HG03066 (cell line): ENCODE measurements at regions not wholly inside any gene's neighbourhood (a gene's known extent, or its start where the extent isn't known, plus 50 kb on each side); places are given as distances from the start of the nearest gene placed in this dataset.

ENCODE experiments used
- ATAC-seq: cut with Tn5 transposase; IDR thresholded peaks from one replicate; pipeline ENCODE4 v1.9.1; 2021; ENCODE audit warnings: low read depth; ENCODE audit not compliant: unreplicated experiment

DNA sequence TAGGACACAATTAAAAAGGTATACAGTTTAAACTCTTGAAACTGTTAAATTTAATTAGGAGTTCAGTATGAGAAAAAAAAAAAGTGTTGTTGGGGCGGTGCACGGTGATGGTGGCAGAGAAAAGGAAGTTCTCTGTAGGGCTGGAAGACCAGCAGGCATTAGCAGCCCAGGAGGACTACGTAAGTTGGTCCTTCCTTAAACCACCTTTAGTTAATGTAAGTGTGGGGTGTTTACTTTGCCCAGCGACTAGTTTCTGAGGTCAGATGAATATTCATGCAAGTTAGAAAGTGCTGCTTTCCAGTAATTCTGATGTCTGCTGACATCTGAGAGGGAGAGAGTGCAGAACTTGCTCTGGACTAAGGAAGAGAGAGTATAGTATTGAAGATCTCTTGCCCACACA lies 54.9 kb downstream of the NKX2-1 start:
- ATAC-seq: no peak

DNA sequence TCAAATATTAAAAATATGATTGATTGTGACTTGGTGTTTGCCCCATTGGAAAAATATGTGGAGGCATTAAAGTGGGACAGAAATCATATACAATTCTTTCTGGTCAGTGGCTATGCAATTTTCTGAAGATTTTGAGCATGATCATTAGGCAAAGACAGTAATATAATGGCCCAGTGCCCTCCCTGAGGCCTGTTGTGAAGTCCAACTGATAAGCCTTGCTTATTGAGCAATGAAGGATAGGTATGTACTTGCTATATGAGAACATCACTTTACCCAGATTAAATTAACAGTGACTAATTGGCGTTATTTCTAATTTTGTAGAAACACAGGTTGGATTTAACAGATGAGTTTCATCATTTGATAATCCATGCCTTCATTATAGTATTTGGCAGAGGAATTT lies 57.1 kb downstream of the NKX2-1 start:
- ATAC-seq: no peak

DNA sequence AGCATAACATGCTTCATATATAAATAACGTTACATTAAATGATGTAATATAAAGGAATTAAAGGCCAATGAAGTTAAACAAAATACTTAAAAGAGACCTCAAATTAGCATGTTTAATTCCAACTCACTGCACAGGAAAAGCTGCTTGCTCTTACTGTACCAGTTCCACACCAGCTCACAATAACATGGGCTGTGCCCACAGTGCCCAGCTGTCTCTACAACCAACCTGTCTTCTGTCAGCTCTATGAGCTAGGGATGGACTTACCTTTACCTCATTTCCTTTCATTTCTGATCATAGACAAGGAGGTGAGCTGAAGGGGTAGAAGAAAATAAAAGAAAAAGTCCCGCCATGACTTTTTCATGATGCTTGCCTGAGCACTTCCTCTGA lies 64.8 kb downstream of the NKX2-1 start:
- ATAC-seq: no peak

DNA sequence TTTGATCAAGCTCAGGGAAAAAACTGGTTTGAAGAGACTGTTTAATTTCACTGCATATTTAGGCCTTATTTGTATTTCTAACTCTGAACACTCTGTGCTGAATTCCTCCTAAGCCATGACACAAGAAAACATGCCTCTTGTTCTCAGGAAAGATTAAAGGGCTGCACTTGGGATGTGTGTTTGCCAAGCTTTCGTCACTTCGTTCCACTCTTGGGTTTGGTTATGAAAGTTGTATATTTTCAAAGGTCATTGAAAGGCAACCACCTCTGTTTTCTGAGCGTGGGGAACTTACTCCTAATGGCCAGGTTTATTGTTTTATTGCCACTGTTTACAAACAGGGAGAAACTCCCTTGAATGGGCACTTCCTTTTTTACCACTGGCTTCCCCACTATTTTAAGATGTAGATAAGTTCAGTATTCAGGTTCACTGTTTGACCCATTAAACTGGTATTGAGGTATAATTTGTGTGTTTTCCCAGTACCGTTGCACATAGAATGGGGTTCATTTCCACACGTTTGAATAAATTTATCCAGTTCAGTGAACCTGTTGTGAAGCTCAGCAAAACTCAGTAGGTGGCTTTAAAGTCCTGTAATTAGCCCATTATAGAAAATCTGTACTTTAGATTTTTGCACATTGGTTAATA lies 65.3 kb downstream of the NKX2-1 start:
- no peak for ATAC-seq

DNA sequence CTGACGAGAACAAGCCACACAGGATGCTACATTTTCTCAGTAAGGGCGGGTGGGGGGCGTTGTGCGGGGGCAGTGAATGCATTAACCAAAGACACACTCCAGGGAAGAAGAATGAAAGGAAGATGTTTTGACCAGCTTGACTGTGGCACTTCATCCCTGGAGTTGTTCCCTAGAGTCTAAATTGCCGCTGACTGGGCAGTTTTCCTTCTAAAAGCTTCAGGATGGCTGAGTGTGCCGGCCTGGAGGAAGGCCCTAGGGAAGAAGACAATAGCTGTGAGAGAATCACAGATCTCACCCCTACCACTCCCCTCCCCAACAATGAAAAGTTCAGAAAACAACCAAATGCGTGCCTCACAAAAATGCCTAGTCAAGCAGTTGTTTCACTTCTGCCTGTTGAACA lies 67.2 kb downstream of the NKX2-1 start:
- no peak for ATAC-seq

DNA sequence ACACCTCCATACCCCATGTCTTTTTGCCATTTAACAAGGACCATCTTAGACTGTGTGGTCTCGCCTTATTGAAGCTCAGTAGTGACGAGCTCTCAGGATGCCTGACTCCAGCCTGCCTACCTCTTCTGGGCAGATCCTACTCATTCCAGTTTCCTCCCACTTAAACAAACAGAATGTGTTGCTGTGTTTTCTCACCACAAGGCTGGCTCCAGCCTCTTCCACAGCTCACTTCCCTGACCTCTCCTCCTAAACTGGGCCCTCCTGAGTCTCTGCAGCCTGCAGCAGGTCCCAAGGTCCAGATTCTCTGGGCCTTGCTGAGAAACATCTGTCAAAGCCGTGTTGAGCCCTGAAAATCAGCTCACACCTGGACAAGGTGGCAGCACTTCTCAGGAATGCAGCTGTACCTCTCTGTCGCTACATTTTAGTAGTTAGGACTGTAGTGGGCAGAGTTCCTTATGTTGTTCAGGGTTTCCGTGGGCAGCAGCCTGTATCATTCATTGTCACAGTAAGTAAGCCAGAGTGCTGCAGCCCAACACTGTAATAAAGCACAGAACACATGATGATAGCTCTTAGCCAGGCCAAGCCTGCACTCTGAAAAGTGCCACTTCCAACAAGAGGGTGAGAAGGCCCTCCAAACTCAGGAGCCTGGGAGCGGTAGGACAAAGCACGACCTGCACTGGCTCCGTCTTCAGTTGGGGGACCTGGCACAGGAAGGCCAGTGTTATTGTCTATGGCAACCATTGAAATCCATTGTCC lies 68.5 kb downstream of the NKX2-1 start:
- ATAC-seq: no peak

DNA sequence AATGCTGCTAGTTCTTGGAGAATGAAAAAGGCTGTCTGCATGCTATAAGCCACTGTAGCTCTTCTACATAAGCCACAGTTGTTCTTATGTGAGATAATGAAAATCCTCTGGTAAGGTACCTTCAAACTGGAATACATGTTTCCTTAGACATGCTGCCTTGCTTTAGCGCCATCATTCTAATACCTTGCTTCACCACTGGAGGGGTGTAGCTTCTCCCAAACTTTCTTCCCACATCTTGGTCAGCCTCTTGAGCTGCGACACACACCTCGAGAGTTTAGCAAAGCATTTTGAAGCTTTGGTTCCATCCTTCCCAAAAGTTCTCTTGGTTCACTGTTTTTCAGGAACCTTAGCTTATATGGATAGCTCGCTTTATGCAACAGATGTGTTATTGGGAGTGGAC lies 69.5 kb downstream of the NKX2-1 start:
- ATAC-seq: no peak

DNA sequence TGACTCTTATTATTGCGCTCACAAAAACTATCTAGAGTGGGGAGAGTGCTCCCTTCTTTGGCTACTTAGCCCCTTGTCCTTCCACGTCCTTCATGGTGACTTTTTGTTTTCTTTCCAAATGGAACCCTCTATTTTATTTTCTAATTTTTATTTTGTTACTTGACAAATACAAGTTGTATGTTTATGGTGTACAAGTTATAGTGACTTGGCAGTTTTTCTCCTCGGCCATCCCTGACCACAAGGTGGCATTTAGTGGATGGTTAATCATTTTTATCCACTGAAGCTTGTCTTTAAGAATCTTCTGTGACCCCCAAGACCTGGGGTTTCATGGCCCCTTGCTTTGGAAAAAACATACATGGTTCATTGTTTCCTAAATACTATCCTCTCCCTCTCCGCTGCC lies 70.1 kb downstream of the NKX2-1 start:
- ATAC-seq: no peak

DNA sequence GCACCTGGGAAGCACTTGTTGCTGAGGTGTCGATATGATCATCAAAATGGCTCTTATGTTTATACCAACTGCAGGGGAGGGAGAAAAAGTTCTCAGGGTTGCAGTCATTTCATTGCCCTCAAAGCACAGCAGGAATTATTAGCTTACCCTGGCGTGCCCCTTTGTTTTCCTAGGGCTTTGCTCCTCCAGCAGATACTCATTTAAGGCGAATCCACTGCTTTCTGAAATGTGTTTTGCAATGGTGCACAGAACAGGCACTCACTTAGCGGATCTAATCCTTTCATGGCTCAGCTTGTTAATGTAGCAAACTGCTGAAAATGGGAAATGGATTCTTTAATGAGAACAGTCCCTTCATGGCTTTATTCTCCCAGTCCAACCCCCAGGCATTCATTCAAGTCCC lies 76.7 kb downstream of the NKX2-1 start:
- ATAC-seq: no peak

DNA sequence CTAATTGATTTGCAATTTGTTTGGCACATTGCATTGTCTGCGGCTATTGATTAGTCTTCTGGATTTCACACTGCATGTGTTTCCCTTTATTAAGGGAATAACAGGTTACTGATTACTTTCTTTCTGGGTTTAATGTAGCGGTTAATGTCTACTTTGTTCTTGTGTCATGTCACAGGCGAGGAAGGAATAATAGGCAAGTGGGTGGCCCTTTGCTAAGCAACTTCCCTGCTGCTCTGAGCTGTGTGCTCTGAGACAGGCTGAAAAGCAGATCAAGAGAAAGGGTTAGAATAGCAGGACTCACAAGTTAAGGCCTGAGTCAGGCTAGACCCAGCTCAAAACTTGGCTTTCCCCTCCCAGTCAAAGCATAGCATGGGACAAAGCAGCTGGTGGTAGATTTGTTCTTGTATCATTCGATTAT lies 77.2 kb downstream of the NKX2-1 start:
- ATAC-seq: no peak

DNA sequence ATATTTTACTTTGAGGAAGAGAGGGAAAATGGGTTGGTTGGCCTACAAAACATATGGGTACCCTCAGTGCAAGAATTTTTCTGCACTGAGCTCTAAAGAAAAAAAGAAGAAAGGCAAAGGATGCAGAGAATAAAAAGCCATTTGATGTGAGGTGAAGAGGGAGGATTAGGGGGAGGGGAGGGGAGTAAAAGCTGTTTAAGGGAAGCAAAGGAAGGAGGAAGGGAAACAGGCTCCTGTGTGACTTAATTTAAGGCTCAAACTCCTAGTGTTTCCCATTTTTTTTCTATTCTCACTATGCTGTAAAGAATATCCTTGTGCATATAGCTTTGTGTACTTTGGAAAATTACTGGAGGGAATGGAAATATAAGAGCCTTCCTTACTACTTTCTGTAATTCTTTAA lies 78.7 kb downstream of the NKX2-1 start:
- no peak for ATAC-seq

DNA sequence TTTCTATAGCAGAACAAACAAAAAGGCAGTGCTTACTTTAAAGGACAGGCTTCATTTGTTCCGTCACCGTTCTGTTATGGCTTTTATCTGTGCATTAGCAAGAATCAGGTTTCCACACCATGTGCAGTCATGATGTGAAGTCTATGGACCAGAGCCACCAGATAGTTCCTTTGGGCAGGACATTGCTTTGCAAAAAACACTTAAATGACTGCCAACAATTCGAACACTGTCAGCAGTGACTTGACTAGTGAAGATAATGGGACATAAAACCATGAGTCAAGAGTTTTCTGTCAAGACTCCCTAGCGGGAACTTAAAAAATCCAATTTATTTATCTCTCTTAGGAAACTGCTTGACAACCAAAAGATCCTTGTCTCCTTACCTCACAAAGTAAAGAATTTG lies 80.3 kb downstream of the NKX2-1 start:
- ATAC-seq: no peak

DNA sequence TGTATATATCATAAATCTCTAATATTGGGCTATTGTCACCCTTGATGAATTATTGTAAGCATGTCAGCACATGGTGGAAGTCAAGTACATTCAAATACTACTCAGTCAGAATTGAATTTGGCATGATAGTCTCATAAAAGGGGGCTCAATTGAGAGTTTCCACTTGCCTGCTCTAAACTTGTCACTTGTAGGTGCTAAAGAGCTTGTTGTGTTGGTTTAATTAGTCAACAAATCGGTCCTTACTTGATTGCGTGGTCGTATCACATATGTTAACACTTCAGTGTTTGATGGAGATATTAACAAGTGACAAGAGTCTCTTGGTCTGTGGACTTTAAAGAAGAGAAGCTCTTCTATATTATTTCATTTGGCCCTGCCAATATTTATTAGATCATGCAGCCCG lies 81.1 kb downstream of the NKX2-1 start:
- no peak for ATAC-seq

DNA sequence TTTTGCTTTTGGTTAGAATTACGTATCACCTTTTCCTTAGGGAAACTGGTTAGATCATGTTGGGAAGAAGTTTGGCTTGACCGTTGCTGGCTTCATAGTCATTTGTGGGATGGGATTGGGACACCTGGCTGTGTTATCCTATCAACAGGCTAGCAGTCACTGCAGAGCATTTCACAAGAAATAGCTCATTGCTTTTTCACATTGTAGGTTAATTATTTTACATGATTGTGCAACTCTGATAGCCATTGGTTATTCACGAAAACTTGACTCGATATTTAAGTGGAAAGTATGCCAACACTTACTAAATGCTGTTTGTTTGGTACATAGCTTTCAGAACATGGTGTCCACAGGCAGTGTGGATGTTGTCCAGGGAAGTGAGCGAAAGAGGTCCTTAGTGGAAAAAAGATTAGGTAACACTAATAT lies 89.4 kb downstream of the NKX2-1 start:
- no peak for ATAC-seq

DNA sequence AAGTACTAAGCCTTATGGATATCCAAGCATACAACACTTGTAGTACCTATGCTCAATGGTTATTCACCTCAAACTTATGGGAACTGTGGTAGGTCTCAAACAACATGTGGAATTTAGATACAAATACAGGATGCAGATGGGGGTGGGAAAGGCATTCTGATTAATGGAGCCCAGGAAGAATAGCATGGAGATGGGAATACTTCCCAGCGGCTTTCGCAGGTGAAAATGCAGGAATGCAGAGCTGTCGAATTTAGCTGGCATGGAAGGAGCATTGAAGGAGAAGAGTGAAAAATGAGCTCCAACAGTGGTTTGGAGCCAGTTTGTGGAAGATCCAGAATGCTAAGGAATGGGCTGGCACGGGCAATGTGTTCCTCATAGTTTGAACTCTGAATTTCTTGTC lies 89.9 kb downstream of the NKX2-1 start:
- ATAC-seq: no peak

DNA sequence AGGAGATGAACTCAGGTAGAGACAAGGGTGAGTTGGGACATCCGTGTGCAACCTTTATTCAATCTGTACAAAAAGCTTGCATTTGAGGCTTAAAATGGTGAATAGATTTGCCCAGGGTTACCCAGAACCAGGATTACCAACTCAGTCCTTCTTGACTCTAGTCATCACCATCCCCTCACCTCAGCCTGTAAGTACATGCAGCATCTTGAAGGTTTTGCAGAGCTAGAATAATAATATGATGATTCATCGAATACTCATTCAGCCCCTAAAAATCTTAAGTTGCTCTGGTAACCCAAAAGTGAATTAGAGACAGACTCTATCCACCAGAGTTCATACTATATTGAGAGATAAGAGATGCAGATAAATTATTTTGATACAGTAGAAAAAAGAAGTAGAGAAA lies 90.3 kb downstream of the NKX2-1 start:
- ATAC-seq: no peak

DNA sequence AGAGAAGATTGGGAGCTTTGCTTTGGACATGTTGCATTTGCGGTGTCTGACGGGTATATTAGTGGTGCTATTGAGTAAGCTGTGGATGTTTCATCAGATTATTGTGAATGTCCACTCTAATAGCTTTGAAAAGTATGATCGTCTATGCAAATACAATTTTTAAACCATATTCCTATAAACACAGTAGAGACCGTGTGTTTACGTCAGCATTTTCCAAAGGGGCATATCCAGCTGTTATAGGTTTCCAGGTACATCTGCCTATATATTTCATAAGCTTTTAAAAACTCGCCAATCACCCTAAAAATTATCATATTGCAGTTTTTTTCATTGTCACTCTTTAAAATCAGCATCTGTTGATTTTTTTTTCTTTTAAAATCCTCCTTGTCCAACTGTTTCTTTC lies 91.7 kb downstream of the NKX2-1 start:
- no peak for ATAC-seq

DNA sequence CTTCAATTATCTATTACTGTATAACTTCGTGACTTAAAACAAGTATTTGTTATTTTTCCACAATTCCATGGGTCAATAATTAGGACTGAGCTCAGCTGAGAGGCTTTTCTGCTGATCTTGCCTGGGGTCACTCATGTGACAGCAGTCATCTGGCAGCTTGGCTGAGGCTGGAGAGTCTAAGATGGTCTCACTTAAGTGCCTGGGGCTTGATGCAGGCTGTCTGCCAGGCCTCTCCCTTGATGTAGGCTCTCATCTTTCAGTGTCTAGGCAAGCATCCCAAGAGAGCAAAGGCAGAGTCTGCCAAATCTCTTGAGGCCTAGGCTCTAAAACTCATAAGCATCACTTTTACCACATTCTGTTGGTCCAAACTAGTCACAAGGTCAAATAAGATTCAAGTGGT lies 93.2 kb downstream of the NKX2-1 start:
- no peak for ATAC-seq

DNA sequence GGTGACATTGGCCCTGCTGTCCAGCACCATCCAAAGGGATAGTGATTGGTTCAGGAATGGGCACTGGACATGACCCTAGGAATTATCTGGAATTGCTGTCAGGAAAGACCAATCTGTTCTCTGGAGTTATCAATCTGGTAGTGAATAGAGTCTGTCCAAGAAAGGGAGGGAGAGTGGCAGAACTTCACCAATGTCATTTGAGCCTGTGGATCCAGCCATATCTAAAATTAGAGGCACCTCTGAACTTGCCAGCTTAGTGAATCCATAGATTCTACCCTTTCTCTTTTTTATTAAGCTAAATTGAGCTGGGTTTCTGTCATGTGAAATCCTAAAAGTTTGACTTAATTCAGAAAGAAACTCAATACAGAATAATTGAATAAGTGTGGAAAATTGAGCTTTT lies 93.9 kb downstream of the NKX2-1 start:
- ATAC-seq: no peak

DNA sequence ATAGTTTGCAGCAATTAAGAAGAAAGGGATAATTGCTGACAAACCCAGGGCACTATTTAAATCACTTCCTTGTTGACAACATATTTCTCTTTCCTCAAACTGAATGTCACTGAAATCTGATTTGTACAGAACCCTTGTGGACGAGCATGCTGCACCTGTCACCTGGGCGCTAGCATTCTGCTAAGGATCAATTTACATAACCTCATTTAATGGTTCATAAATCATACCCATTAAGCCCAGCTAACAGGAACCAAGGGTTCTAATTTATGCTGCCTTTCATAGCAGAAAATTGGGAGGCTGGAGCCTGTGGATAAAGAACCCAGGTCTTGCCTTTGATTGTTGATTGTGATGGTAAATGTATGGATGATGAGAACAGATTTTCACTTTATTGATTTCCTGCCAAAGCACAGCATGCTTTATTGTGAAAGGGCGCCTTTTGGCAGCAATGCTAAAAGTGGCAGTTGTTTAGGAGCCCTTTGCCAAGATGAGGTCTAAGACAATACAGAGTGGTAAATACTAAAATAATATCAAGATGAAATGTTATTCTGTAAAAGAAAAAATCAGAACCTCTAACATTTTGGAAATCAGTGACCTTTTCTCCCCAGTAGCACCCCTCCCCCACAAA lies 95.4 kb downstream of the NKX2-1 start:
- ATAC-seq: no peak

DNA sequence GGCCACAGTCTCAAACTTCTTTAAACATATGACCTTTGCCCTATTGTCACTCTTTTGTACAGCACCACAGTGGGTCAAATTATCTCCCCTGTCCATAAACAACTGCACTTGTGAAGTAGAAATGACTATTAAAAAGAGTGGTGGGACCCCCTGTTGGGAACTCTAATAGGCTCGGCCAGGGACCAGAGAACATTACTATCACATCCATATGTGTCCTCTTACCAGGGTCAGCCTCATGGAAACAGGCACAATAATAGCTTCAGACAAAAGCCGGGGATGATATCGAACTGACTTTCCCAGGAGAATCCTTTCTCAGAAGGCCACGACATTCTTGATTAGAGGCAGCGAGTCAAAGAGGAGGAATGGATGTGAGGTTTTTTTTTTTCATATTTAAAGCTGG lies 96.6 kb downstream of the NKX2-1 start:
- no peak for ATAC-seq

DNA sequence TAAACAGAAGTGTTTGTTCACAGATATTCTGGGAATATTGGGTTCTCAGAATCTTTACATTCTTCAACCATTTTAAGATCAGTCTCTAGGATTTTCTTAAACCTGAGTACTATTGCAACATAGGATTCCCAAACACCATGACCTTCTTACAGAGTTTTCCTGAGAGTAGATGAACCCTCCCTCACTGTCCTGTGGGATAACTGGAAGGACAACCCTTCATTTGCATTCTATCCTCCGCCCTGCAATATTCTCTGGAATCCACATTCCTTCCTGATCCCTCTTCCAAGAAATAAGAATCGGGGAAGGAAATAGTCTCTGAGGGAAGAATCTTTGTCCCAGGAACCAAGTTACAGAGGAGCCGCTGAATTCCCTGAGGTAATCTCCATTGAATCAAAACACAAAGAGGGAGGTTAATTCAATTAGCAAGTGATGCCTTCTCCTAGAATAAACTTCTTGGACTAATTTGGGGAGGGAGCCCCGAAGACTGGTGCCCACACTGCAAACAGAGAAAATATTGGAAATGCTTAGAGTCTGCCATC lies 99.8 kb upstream of the MBIP start:
- ATAC-seq: no peak
